CD4-positive, alpha-beta T cell (primary cell): ENCODE measurements at regions not wholly inside any gene's neighbourhood (a gene's known extent, or its start where the extent isn't known, plus 50 kb on each side); places are given as distances from the start of the nearest gene placed in this dataset.

Source experiments
- ATAC-seq: fragments of 200-7000 bp; cut with Tn5 transposase; one replicate; pipeline ENCODE4 v1.10.0; 2022; ENCODE audit warnings: mild to moderate bottlenecking; ENCODE audit not compliant: poor library complexity
- CTCF ChIA-PET: fragments of 350-600 bp; sonication (Branson Sonifier 250); formaldehyde crosslinking; loops from one replicate; lab custom pipeline; 2021; ENCODE audit warnings: antibody characterized with exemption, inconsistent platforms; lab: Charles Lee
- POLR2A ChIA-PET: fragments of 350-600 bp; sonication (Branson Sonifier 250); formaldehyde crosslinking; loops from one replicate; lab custom pipeline; 2021; ENCODE audit warnings: antibody characterized with exemption, inconsistent platforms; lab: Charles Lee
- DNase-seq, 14 experiments: peaks; one replicate each; pipeline ENCODE4 v3.0.0-alpha.2; 2013 to 2020; ENCODE audit warnings: mixed read lengths in 2 of 14
- H3K27ac ChIP-seq, 2 donors: one replicate each; pipeline versions ENCODE4 v1.5.1 to v1.7.0; 2013; ENCODE audit warnings: low read length in 2 of 2, low read depth in 1 of 2, mild to moderate bottlenecking in 1 of 2
- H3K27me3 ChIP-seq, 2 experiments: 1 replicate in 1 of 2; 2 replicates in 1 of 2; pipeline versions ENCODE4 v1.6.1 to v1.7.0; 2013; ENCODE audit warnings: low read length in 2 of 2, control low read depth in 1 of 2, mild to moderate bottlenecking in 1 of 2, moderate library complexity in 1 of 2; ENCODE audit not compliant: insufficient read depth in 2 of 2, control insufficient read depth in 1 of 2
- H3K36me3 ChIP-seq: one replicate; pipeline ENCODE4 v1.6.1; 2013; ENCODE audit warnings: low read length, control low read depth; ENCODE audit not compliant: insufficient read depth
- H3K4me1 ChIP-seq: one replicate; pipeline ENCODE4 v1.6.1; 2013; ENCODE audit warnings: low read length, control low read depth; ENCODE audit not compliant: insufficient read depth
- H3K4me3 ChIP-seq: one replicate; pipeline ENCODE4 v1.5.1; 2013; ENCODE audit warnings: mild to moderate bottlenecking, low read length, moderate library complexity
- H3K9me3 ChIP-seq, 2 experiments: 1 replicate in 1 of 2; 2 replicates in 1 of 2; pipeline versions ENCODE4 v1.6.1 to v1.7.0; 2013; ENCODE audit warnings: low read length in 2 of 2, mild to moderate bottlenecking in 2 of 2, control low read depth in 1 of 2, moderate library complexity in 1 of 2; ENCODE audit not compliant: control insufficient read depth in 1 of 2, insufficient read depth in 1 of 2
- H3K27ac Mint-ChIP-seq: one replicate; pipeline ENCODE4 v1.8.0; 2020; ENCODE audit warnings: mixed read lengths
- H3K27me3 Mint-ChIP-seq: one replicate; pipeline ENCODE4 v1.8.0; 2021; ENCODE audit warnings: mixed read lengths
- H3K36me3 Mint-ChIP-seq: one replicate; pipeline ENCODE4 v1.8.0; 2021; ENCODE audit warnings: low read depth, mixed read lengths
- H3K4me1 Mint-ChIP-seq: one replicate; pipeline ENCODE4 v1.8.0; 2021; ENCODE audit warnings: low read depth, mixed read lengths
- H3K4me3 Mint-ChIP-seq: one replicate; pipeline ENCODE4 v1.8.0; 2020; ENCODE audit warnings: mild to moderate bottlenecking, mixed read lengths
- H3K9me3 Mint-ChIP-seq: one replicate; pipeline ENCODE4 v1.8.0; 2020; ENCODE audit warnings: mixed read lengths
- CTCF ChIP-seq: fragments of 200-600 bp; IDR thresholded peaks from one replicate; pipeline ENCODE4 v1.8.0; 2022; ENCODE audit warnings: antibody characterized with exemption, mild to moderate bottlenecking
- intact Hi-C, 2 experiments: fragments of 100-400 bp; cut with DNase I in 1 of 2; cut with micrococcal nuclease in 1 of 2; formaldehyde crosslinking; loops; one replicate each; pipeline versions ENCODE4 v1.15.1 to v1.9.0; 2023 to 2025; cut with DNase I, micrococcal nuclease

- Histone ChIP-seq H3K4me3 (no peak overlapping the region), H3K4me1 (no peaks in the 10 kb centered on the region), H3K36me3 (no peaks in the 10 kb centered on the region), H3K27ac (no peak overlapping the region), H3K27me3 (no peaks in the 10 kb centered on the region), H3K9me3 (no peaks in the 10 kb centered on the region)
- intact Hi-C loops: no loop called here
- no peaks in the 10 kb centered on the region for H3K9me3 Mint-ChIP-seq
- no peak for ATAC-seq
- DNase-seq: no peak
- H3K36me3 Mint-ChIP-seq: no peaks in the 10 kb centered on the region
- ChIA-PET POLR2A (no interaction called here), CTCF (no interaction called here)
- no peak for TF ChIP-seq CTCF
- H3K4me1 Mint-ChIP-seq: no peaks in the 10 kb centered on the region
- H3K4me3 Mint-ChIP-seq: no peak overlapping the region
- H3K27me3 Mint-ChIP-seq: peaks cover 4% of the 10 kb centered on the region
- no peak overlapping the region for H3K27ac Mint-ChIP-seq
These were observed 230.0 kb upstream of the BLID start for GRCh38 chr11:122346006-122346405.

GRCh38 chr11:122345586-122345985 lies 229.6 kb upstream of the BLID start:
- peaks cover 6% of the 10 kb centered on the region for H3K27me3 Mint-ChIP-seq
- POLR2A ChIA-PET: no interaction called here
- H3K27ac Mint-ChIP-seq: no peak overlapping the region
- no peaks in the 10 kb centered on the region for H3K4me1 Mint-ChIP-seq
- Histone ChIP-seq H3K27me3 (no peaks in the 10 kb centered on the region), H3K4me3 (no peak overlapping the region), H3K36me3 (no peaks in the 10 kb centered on the region), H3K27ac (no peak overlapping the region), H3K4me1 (no peaks in the 10 kb centered on the region), H3K9me3 (no peaks in the 10 kb centered on the region)
- DNase-seq (no peak), ATAC-seq (no peak)
- CTCF ChIA-PET: no interaction called here
- no peaks in the 10 kb centered on the region for H3K9me3 Mint-ChIP-seq
- TF ChIP-seq CTCF: no peak
- intact Hi-C loops: no loop called here
- H3K36me3 Mint-ChIP-seq: no peaks in the 10 kb centered on the region
- no peak overlapping the region for H3K4me3 Mint-ChIP-seq

GRCh38 chr11:122344215-122344614 lies 228.2 kb upstream of the BLID start:
- ChIA-PET POLR2A (no interaction called here), CTCF (no interaction called here)
- no peak overlapping the region for H3K27ac Mint-ChIP-seq
- Histone ChIP-seq H3K4me1 (no peaks in the 10 kb centered on the region), H3K9me3 (no peaks in the 10 kb centered on the region), H3K27ac (no peak overlapping the region), H3K36me3 (no peaks in the 10 kb centered on the region), H3K4me3 (no peak overlapping the region), H3K27me3 (no peaks in the 10 kb centered on the region)
- no peaks in the 10 kb centered on the region for H3K36me3 Mint-ChIP-seq
- peaks cover 4% of the 10 kb centered on the region for H3K27me3 Mint-ChIP-seq
- ATAC-seq: no peak
- intact Hi-C loops: no loop called here
- no peaks in the 10 kb centered on the region for H3K4me1 Mint-ChIP-seq
- no peak for TF ChIP-seq CTCF
- no peak for DNase-seq
- H3K9me3 Mint-ChIP-seq: peaks cover 2% of the 10 kb centered on the region
- no peak overlapping the region for H3K4me3 Mint-ChIP-seq
